ENCODE measurements at regions not wholly inside any gene's neighbourhood (a gene's known extent, or its start where the extent isn't known, plus 50 kb on each side); places are given as distances from the start of the nearest gene placed in this dataset.

GRCh38 chr7:88490161-88490560, 183.5 kb upstream of the STEAP4 start (continued):
- no peak for TF ChIP-seq GLI4 (tag by site-specific recombination; IDR thresholded peaks at IDR 0.05)

GRCh38 chr7:88485821-88486220, 179.1 kb upstream of the STEAP4 start:
- TF ChIP-seq HOXA7 (CRISPR knock-in tag; IDR thresholded peaks at IDR 0.05; ENCODE audit: borderline replicate concordance) (no peak), ZNF221 (tag by site-specific recombination; IDR thresholded peaks at IDR 0.05; ENCODE audit: borderline replicate concordance) (no peak), EGR2 (tag by site-specific recombination; IDR thresholded peaks at IDR 0.05; ENCODE audit: low read depth) (no peak), ZBTB44 (tag by site-specific recombination; IDR thresholded peaks at IDR 0.05) (no peak), ZNF670 (tag by site-specific recombination; IDR thresholded peaks at IDR 0.05; ENCODE audit: low read depth) (no peak), MYNN (tag by site-specific recombination; IDR thresholded peaks at IDR 0.05; ENCODE audit: borderline replicate concordance) (no peak), GLI4 (tag by site-specific recombination; IDR thresholded peaks at IDR 0.05) (no peak), ZNF555 (tag by site-specific recombination; conservative IDR thresholded peaks at IDR 0.05) (no peak), KLF10 (tag by site-specific recombination; IDR thresholded peaks at IDR 0.05) (no peak), ZNF23 (tag by site-specific recombination; IDR thresholded peaks at IDR 0.05; ENCODE audit: borderline replicate concordance) (no peak), ZBTB6 (tag by site-specific recombination; IDR thresholded peaks at IDR 0.05) (no peak), ZBTB17 (tag by site-specific recombination; IDR thresholded peaks at IDR 0.05) (no peak), ZNF830 (tag by site-specific recombination; IDR thresholded peaks at IDR 0.05; ENCODE audit: low read depth) (no peak), ZNF660 (tag by site-specific recombination; IDR thresholded peaks at IDR 0.05) (no peak), ZNF843 (tag by site-specific recombination; IDR thresholded peaks at IDR 0.05) (no peak), WT1 (tag by site-specific recombination; IDR thresholded peaks at IDR 0.05) (no peak), TCF7L2 (IDR thresholded peaks at IDR 0.05; ENCODE audit: borderline replicate concordance, low read depth, low read length) (no peak)
- no peak overlapping the region for H3K27ac ChIP-seq (ENCODE audit: extremely low read depth, low read depth, low read length)
- POLR2A ChIA-PET: no interaction called here
- H3K36me3 ChIP-seq (ENCODE audit: control insufficient read depth in 2 of 2, insufficient read depth in 1 of 2, low read length in 2 of 2): no peaks in the 10 kb centered on the region
- H3K4me3 ChIP-seq (ENCODE audit: low read depth, low read length): no peak overlapping the region
- CTCF ChIA-PET: interaction anchor here (0.7 to 1.2 kb wide), 2 partner anchors 39 to 243 kb away, joined by 3 read pairs; no protein-coding TSS in a partner anchor
- H3K9me3 ChIP-seq (ENCODE audit: control insufficient read depth, insufficient read depth, low read depth, low read length): no peaks in the 10 kb centered on the region
- H3K4me1 ChIP-seq (ENCODE audit: control insufficient read depth, insufficient read depth, low read length): no peaks in the 10 kb centered on the region

GRCh38 chr7:88484551-88484950, 177.9 kb upstream of the STEAP4 start:
- ChIA-PET CTCF (no interaction called here), POLR2A (no interaction called here)
- H3K36me3 ChIP-seq (ENCODE audit: control insufficient read depth in 2 of 2, insufficient read depth in 1 of 2, low read length in 2 of 2): no peaks in the 10 kb centered on the region
- H3K4me1 ChIP-seq (ENCODE audit: control insufficient read depth, insufficient read depth, low read length): no peaks in the 10 kb centered on the region
- H3K9me3 ChIP-seq (ENCODE audit: control insufficient read depth, insufficient read depth, low read depth, low read length): no peaks in the 10 kb centered on the region
- no peak overlapping the region for H3K27ac ChIP-seq (ENCODE audit: extremely low read depth, low read depth, low read length)
- no peak overlapping the region for H3K4me3 ChIP-seq (ENCODE audit: low read depth, low read length)
- TF ChIP-seq GLIS2 (tag by site-specific recombination; IDR thresholded peaks at IDR 0.05): no peak
- TF ChIP-seq ZNF37A (tag by site-specific recombination; IDR thresholded peaks at IDR 0.05): no peak
- TF ChIP-seq ZBTB8A (tag by site-specific recombination; IDR thresholded peaks at IDR 0.05): no peak
- TF ChIP-seq ZNF449 (tag by site-specific recombination; IDR thresholded peaks at IDR 0.05): no peak
- no peak for TF ChIP-seq BCL11A (tag by site-specific recombination; IDR thresholded peaks at IDR 0.05; ENCODE audit: low read depth)
- TF ChIP-seq HOXD13 (CRISPR knock-in tag; IDR thresholded peaks at IDR 0.05; ENCODE audit: borderline replicate concordance): no peak
- no peak for TF ChIP-seq ZNF354C (tag by site-specific recombination; IDR thresholded peaks at IDR 0.05; ENCODE audit: borderline replicate concordance, low read depth)
- TF ChIP-seq ZNF132 (tag by site-specific recombination; IDR thresholded peaks at IDR 0.05; ENCODE audit: borderline replicate concordance): no peak
- TF ChIP-seq ZNF26 (tag by site-specific recombination; IDR thresholded peaks at IDR 0.05): no peak
- no peak for TF ChIP-seq GLIS1 (tag by site-specific recombination; IDR thresholded peaks at IDR 0.05)
- TF ChIP-seq ZNF292 (tag by site-specific recombination; IDR thresholded peaks at IDR 0.05; ENCODE audit: borderline replicate concordance, low read depth): no peak
- no peak for TF ChIP-seq ZSCAN16 (tag by site-specific recombination; IDR thresholded peaks at IDR 0.05)
